ENCODE measurements at regions not wholly inside any gene's neighbourhood (a gene's known extent, or its start where the extent isn't known, plus 50 kb on each side); places are given as distances from the start of the nearest gene placed in this dataset.

DNA sequence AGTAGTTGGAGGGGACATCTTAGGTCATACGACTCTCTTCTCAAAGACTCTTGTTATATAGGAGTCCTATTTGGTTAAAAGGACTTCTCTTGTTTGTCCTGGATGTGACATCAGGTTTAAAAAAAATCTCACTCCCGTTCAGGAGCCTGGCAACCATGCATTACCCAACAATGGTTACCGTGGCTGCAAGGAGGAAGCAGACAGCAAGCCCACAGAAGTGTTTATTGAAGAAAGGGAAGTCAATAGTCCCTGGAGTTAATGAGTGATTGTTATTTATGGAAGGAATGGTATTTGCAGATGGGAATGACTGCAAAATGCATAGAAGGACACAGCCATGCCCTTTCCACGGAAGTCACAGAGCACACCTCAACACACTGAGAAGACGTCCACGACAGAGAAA, 75.9 kb upstream of the ENPP6 start:
- TF ChIP-seq POLR2A (IDR thresholded peaks at IDR 0.05) (no peak), EP300 (IDR thresholded peaks at IDR 0.05) (no peak)
- TF ChIP-seq, protein P1, sequence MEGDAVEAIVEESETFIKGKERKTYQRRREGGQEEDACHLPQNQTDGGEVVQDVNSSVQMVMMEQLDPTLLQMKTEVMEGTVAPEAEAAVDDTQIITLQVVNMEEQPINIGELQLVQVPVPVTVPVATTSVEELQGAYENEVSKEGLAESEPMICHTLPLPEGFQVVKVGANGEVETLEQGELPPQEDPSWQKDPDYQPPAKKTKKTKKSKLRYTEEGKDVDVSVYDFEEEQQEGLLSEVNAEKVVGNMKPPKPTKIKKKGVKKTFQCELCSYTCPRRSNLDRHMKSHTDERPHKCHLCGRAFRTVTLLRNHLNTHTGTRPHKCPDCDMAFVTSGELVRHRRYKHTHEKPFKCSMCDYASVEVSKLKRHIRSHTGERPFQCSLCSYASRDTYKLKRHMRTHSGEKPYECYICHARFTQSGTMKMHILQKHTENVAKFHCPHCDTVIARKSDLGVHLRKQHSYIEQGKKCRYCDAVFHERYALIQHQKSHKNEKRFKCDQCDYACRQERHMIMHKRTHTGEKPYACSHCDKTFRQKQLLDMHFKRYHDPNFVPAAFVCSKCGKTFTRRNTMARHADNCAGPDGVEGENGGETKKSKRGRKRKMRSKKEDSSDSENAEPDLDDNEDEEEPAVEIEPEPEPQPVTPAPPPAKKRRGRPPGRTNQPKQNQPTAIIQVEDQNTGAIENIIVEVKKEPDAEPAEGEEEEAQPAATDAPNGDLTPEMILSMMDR (IDR thresholded peaks at IDR 0.05) = no peak
